ENCODE measurements at regions not wholly inside any gene's neighbourhood (a gene's known extent, or its start where the extent isn't known, plus 50 kb on each side); places are given as distances from the start of the nearest gene placed in this dataset.

DNA sequence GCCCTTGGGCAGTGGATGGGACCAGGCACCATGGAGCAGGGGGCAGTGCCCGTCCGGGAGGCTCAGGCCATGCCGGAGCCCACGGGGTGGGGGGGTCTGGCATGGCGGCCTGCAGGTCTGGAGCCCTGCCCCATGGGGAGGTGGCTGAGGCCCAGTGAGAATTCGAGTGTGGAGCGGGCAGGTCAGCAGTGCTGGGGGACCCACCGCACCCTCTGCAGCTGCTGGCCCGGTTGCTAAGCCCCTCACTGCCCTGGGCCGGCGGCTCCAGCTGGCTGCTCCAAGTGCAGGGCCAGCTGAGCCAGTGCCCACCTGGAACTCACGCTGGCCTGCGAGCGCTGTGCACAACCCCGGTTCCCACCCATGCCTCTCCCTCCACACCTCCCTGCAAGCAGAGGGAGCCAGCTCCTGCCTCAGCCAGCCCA lies 1157.9 kb upstream of the ADGRL3 start:
- TF ChIP-seq, protein P1, sequence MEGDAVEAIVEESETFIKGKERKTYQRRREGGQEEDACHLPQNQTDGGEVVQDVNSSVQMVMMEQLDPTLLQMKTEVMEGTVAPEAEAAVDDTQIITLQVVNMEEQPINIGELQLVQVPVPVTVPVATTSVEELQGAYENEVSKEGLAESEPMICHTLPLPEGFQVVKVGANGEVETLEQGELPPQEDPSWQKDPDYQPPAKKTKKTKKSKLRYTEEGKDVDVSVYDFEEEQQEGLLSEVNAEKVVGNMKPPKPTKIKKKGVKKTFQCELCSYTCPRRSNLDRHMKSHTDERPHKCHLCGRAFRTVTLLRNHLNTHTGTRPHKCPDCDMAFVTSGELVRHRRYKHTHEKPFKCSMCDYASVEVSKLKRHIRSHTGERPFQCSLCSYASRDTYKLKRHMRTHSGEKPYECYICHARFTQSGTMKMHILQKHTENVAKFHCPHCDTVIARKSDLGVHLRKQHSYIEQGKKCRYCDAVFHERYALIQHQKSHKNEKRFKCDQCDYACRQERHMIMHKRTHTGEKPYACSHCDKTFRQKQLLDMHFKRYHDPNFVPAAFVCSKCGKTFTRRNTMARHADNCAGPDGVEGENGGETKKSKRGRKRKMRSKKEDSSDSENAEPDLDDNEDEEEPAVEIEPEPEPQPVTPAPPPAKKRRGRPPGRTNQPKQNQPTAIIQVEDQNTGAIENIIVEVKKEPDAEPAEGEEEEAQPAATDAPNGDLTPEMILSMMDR (conservative IDR thresholded peaks at IDR 0.05; ENCODE audit: low read length), result no peak
- TF ChIP-seq EZH2phosphoT487 (IDR thresholded peaks at IDR 0.05; ENCODE audit: borderline replicate concordance), result no peak
